ENCODE measurements at regions not wholly inside any gene's neighbourhood (a gene's known extent, or its start where the extent isn't known, plus 50 kb on each side); places are given as distances from the start of the nearest gene placed in this dataset.
"Not testable (repeated sequence)": the region's sequence is repeated elsewhere in the genome, so short reads cannot be mapped to it uniquely, and the experiment has no call there.

- no peak for DNase-seq (ENCODE audit: low read depth)
Measured at GRCh38 chr5:44252545-44252944, 136.7 kb downstream of the FGF10 start.

GRCh38 chr5:44246986-44247385 is 142.2 kb downstream of the FGF10 start:
- peak; percentile 93 for DNase-seq (ENCODE audit: low read depth)

- DNase-seq (ENCODE audit: low read depth), result peak; percentile 50
Measured at GRCh38 chr5:44245935-44246334, 143.3 kb downstream of the FGF10 start.

- no peak for DNase-seq (ENCODE audit: low read depth)
Measured at GRCh38 chr5:44242791-44243190, 146.4 kb downstream of the FGF10 start.

GRCh38 chr5:44236040-44236439 is 153.2 kb downstream of the FGF10 start:
- no peak for DNase-seq (ENCODE audit: low read depth)

- peak; percentile 61 for DNase-seq (ENCODE audit: low read depth)
Measured at GRCh38 chr5:44233691-44234090, 155.5 kb downstream of the FGF10 start.

- peak; percentile 83 for DNase-seq (ENCODE audit: low read depth)
Measured at GRCh38 chr5:44225231-44226160, 163.7 kb downstream of the FGF10 start.

GRCh38 chr5:44199408-44199807 is 189.8 kb downstream of the FGF10 start:
- no peak for DNase-seq (ENCODE audit: low read depth)

DNA sequence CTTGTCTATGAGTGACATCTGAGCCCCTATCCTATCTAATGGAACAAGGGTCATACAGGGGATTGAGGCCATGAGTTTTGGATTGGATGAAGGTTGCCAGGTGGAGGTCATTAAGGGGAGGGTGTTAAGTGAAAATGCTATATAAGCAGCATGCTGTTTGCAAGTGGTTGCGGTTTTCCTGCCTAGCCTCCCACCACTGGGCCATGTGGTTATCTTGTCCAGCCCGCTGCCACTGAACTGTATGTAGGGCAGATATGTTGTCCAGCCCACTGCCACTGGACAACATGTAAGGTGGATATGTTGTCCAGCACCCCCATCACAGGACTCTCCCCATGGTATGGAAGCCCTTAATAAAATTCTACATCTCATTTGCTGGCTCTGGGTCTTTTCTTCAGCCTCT is 200.0 kb downstream of the FGF10 start:
- no peak for DNase-seq (ENCODE audit: low read depth)

DNA sequence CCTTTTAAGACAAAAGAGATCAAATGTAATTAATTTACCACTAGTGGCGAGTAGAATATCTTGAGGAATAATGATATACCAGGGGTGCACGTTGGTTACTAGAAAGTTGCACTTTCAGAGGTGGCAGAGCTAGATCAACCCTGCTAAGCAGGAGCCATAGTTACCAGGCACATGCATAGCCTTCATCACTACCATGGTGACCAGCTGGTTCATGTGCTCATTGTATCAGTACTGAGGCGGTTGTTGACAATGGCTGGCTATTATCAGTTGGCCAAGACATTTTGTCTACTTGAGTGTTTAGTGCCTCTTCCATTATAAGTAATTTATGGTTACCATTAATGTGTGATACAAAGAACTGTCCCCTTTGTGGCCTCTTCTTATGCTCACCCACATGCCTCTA is 201.2 kb downstream of the FGF10 start:
- DNase-seq (ENCODE audit: low read depth), result no peak

- DNase-seq (ENCODE audit: low read depth), result no peak
Measured at GRCh38 chr5:44183753-44184152, 205.5 kb downstream of the FGF10 start.

- no peak for DNase-seq (ENCODE audit: low read depth)
Measured at GRCh38 chr5:44183312-44183711, 205.9 kb downstream of the FGF10 start.

GRCh38 chr5:44178414-44178813 is 210.8 kb downstream of the FGF10 start:
- peak; percentile 8 for DNase-seq (ENCODE audit: low read depth)

- no peak for DNase-seq (ENCODE audit: low read depth)
Measured at GRCh38 chr5:44167540-44167939, 221.7 kb downstream of the FGF10 start.

DNA sequence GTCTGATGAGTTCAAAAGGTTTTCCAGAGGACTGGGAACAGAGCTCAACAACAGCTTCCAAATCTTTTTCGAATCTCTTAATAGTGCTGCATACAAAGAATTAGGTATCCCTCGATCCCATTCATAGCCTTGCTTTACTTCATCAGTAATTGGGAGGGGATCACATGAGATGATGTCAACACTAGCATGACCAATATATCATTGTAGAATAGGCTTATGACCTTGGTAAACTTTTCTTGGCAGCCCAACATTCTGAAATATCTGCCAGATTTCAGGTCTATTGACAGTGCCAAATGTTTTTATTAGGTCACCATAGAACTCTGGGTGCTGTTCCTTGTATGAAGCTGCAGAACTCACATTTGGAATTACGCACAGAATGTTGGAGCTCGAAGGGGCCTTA is 228.9 kb downstream of the FGF10 start:
- DNase-seq (ENCODE audit: low read depth), result no peak

- no peak for DNase-seq (ENCODE audit: low read depth)
Measured at GRCh38 chr5:44150075-44150723, 239.0 kb downstream of the FGF10 start.

- peak; percentile 59 for DNase-seq (ENCODE audit: low read depth)
Measured at GRCh38 chr5:44117947-44118346, 271.3 kb downstream of the FGF10 start.

- not testable (repeated sequence) for DNase-seq (ENCODE audit: low read depth)
Measured at GRCh38 chr5:44108232-44108631, 281.0 kb downstream of the FGF10 start.

DNA sequence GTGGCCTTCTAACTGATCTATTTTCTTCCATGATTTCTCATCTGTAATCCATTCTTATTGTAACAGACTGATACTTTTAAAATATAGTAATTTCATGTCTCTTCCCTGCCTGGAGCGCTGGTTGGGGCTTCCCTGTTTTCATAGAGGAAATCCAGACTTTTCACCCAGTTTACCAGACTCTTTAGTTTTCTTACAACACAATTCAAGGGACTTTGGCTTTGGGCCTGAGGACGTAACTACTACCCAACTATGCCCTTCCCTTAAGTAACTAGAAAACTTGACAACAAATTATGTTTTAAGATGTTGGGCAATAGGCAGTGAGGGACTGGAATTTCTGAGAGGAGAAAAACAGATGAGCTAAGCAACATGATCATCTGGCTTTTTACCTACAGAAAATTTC is 289.6 kb downstream of the FGF10 start:
- peak; percentile 89 for DNase-seq (ENCODE audit: low read depth)

DNA sequence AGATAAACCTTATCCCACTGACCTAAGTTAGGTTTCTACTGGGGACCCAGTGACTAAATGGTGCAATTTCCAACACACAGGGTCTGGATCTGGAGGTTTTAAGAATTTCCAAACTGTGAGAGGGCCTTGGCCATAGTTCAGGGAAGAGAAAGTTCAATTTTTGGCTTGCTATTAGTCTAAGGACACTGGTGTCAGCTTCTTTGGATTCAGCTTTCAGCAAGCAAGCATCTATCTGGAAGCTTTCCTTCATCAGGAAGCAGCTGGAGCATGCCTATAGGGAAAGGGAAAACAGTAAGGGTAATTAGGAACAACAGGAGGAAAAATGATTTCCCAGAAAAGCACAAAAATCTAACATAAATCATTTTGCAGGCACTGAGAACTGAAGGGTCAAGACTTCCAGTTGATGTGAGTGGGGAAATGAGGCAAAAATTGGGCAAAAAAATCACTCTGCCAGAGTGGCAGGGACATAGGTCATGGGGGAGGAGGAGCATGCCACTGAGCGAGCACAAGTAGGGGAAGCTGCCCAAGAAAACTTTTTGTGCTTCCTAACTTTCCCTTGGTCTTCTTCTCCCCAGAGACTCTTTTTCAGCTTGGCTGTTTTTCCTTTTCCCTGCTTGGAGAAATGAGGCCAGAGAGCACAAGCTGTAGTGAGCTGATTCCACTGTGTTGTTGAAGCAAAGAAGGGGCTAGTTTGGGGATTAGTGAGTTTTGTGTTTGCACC is 299.6 kb downstream of the FGF10 start:
- peak; percentile 50 for DNase-seq (ENCODE audit: low read depth)

- DNase-seq (ENCODE audit: low read depth), result no peak
Measured at GRCh38 chr5:44085083-44085482, 304.1 kb downstream of the FGF10 start.

DNA sequence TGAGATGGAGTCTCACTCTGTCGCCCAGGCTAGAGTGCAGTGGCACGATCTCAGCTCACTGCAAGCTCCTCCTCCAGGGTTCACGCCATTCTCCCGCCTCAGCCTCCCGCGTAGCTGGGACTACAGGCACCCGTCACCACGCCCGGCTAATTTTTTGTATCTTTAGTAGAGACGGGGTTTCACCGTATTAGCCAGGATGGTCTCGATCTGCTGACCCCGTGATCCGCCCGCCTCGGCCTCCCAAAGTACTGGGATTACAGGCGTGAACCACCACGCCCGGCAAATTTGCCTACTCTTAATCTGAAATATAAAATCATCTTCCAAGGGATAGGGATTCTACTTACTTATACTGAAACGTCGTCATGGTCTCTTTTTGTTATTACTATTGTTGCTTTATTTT is 314.7 kb downstream of the FGF10 start:
- DNase-seq (ENCODE audit: low read depth), result not testable (repeated sequence)

DNA sequence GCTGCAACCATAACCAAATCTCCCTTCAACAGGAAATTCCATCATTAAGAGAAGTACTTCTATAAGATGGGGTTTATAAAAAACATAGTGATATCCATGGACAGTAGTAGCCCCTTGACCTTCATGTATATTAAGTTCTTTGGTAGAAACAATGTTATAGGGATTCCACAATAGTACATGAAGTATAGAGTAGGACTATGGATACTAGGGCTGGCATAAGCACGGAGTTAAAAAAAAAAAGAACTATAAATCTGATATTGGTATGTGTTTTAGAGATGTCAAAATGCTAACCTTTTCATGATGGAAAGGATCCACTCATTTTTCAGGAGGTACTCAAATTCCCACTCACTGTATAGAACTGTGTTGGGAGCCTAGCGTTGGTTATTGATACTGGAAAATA is 337.6 kb downstream of the FGF10 start:
- no peak for DNase-seq (ENCODE audit: low read depth)
